C4-2B (cell line): ENCODE measurements at regions not wholly inside any gene's neighbourhood (a gene's known extent, or its start where the extent isn't known, plus 50 kb on each side); places are given as distances from the start of the nearest gene placed in this dataset.

Source experiments
- ZFX ChIP-seq: fragments of 450-650 bp; IDR thresholded peaks from 2 replicates; pipeline ENCODE4 v1.6.1; 2017
- TF ChIP-seq, protein P1 (sequence below): fragments of 450-650 bp; conservative IDR thresholded peaks from 2 replicates; pipeline ENCODE4 v1.5.1; 2017; ENCODE audit warnings: mild to moderate bottlenecking

DNA sequence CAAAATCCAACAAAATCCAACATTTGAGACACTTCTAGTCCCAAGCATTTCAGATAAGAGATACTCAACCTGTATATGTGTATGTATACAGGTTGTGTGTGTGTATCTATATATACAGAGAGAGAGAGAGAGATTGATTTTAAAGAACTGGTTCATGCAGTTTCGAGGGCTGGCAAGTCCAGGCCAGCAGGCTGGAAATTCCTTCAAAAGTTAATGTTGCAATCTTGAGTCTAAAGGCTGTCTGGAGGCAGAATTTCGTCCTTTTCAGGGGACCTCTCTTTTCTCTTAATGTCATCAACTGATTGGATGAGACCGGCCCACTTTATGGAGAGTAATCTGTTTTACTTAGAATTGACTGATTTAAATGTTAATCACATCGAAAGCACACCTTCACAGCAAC, 199.6 kb upstream of the IL12A start:
- TF ChIP-seq, protein P1, sequence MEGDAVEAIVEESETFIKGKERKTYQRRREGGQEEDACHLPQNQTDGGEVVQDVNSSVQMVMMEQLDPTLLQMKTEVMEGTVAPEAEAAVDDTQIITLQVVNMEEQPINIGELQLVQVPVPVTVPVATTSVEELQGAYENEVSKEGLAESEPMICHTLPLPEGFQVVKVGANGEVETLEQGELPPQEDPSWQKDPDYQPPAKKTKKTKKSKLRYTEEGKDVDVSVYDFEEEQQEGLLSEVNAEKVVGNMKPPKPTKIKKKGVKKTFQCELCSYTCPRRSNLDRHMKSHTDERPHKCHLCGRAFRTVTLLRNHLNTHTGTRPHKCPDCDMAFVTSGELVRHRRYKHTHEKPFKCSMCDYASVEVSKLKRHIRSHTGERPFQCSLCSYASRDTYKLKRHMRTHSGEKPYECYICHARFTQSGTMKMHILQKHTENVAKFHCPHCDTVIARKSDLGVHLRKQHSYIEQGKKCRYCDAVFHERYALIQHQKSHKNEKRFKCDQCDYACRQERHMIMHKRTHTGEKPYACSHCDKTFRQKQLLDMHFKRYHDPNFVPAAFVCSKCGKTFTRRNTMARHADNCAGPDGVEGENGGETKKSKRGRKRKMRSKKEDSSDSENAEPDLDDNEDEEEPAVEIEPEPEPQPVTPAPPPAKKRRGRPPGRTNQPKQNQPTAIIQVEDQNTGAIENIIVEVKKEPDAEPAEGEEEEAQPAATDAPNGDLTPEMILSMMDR, result no peak
- TF ChIP-seq ZFX, result no peak
